H9 (cell line): ENCODE measurements at regions not wholly inside any gene's neighbourhood (a gene's known extent, or its start where the extent isn't known, plus 50 kb on each side); places are given as distances from the start of the nearest gene placed in this dataset.
A peak's percentile ranks its signal among the peaks of the same experiment; 100 is the strongest.

Source experiments
- DNase-seq: peaks from one replicate; pipeline ENCODE4 v3.0.0-alpha.2; 2017
- H2AFZ ChIP-seq: one replicate; pipeline ENCODE4 v1.6.1; 2013; ENCODE audit warnings: mild to moderate bottlenecking, low read length, control low read depth, moderate library complexity
- H2AK5ac ChIP-seq: 2 replicates; pipeline ENCODE4 v1.6.1; 2013; ENCODE audit warnings: low read length, control low read depth, mixed read lengths; ENCODE audit not compliant: insufficient read length
- H2BK120ac ChIP-seq: one replicate; pipeline ENCODE4 v1.6.1; 2013; ENCODE audit warnings: low read depth, mild to moderate bottlenecking, low read length, control low read depth, inconsistent platforms; ENCODE audit not compliant: poor library complexity, severe bottlenecking
- H2BK12ac ChIP-seq: 2 replicates; pipeline ENCODE4 v1.6.1; 2013; ENCODE audit warnings: low read length, control low read depth, mixed read lengths, low read depth; ENCODE audit not compliant: insufficient read length
- H2BK15ac ChIP-seq: 2 replicates; pipeline ENCODE4 v1.6.1; 2013; ENCODE audit warnings: low read depth, low read length, control low read depth
- H2BK20ac ChIP-seq: one replicate; pipeline ENCODE4 v1.6.1; 2013; ENCODE audit warnings: low read depth, mild to moderate bottlenecking, low read length, control low read depth, inconsistent platforms; ENCODE audit not compliant: poor library complexity, severe bottlenecking
- H2BK5ac ChIP-seq: 2 replicates; pipeline ENCODE4 v1.6.1; 2013; ENCODE audit warnings: low read length, control low read depth, mixed read lengths; ENCODE audit not compliant: insufficient read length
- H3K14ac ChIP-seq: 2 replicates; pipeline ENCODE4 v1.6.1; 2013; ENCODE audit warnings: low read length, control low read depth; ENCODE audit not compliant: insufficient read depth
- H3K18ac ChIP-seq: 2 replicates; pipeline ENCODE4 v1.6.1; 2013; ENCODE audit warnings: low read depth, mild to moderate bottlenecking, mixed read lengths, low read length, control low read depth; ENCODE audit not compliant: insufficient read length
- H3K23ac ChIP-seq: 2 replicates; pipeline ENCODE4 v1.6.1; 2013; ENCODE audit warnings: low read length, control low read depth, mixed read lengths, low read depth; ENCODE audit not compliant: insufficient read length
- H3K23me2 ChIP-seq: 2 replicates; pipeline ENCODE4 v1.6.1; 2013; ENCODE audit warnings: low read depth, mild to moderate bottlenecking, mixed read lengths, low read length, control low read depth; ENCODE audit not compliant: insufficient read length, poor library complexity, severe bottlenecking
- H3K27ac ChIP-seq: 2 replicates; pipeline ENCODE4 v1.5.1; 2013; ENCODE audit warnings: low read length, control low read depth, mixed read lengths, low read depth; ENCODE audit not compliant: insufficient read length
- H3K27me3 ChIP-seq: 2 replicates; pipeline ENCODE4 v1.6.1; 2013; ENCODE audit warnings: low read length, control low read depth, inconsistent platforms; ENCODE audit not compliant: insufficient read depth
- H3K4ac ChIP-seq: 2 replicates; pipeline ENCODE4 v1.6.1; 2013; ENCODE audit warnings: low read depth, mild to moderate bottlenecking, control low read depth, inconsistent platforms, low read length, moderate library complexity
- H3K4me1 ChIP-seq: 2 replicates; pipeline ENCODE4 v1.6.1; 2013; ENCODE audit warnings: low read length, control low read depth, inconsistent platforms; ENCODE audit not compliant: insufficient read depth
- H3K4me2 ChIP-seq: 2 replicates; pipeline ENCODE4 v1.6.1; 2013; ENCODE audit warnings: low read length, control low read depth, mixed read lengths; ENCODE audit not compliant: insufficient read length, insufficient read depth
- H3K56ac ChIP-seq: 2 replicates; pipeline ENCODE4 v1.6.1; 2013; ENCODE audit warnings: low read depth, mild to moderate bottlenecking, mixed read lengths, low read length, control low read depth; ENCODE audit not compliant: insufficient read length
- H3K79me1 ChIP-seq: 2 replicates; pipeline ENCODE4 v1.6.1; 2013; ENCODE audit warnings: low read depth, mild to moderate bottlenecking, moderate library complexity, low read length, control low read depth, inconsistent platforms; ENCODE audit not compliant: insufficient read depth, poor library complexity, severe bottlenecking
- H3K79me2 ChIP-seq: 2 replicates; pipeline ENCODE4 v1.6.1; 2013; ENCODE audit warnings: low read length, control low read depth, inconsistent platforms; ENCODE audit not compliant: insufficient read depth
- H3K9ac ChIP-seq: 2 replicates; pipeline ENCODE4 v1.6.1; 2013; ENCODE audit warnings: low read length, control low read depth, mixed read lengths; ENCODE audit not compliant: insufficient read length; ENCODE audit errors: extremely low read depth
- H3K9me3 ChIP-seq: one replicate; pipeline ENCODE4 v1.6.1; 2013; ENCODE audit warnings: low read depth, low read length, inconsistent platforms; ENCODE audit not compliant: control insufficient read depth
- H3T11ph ChIP-seq: one replicate; pipeline ENCODE4 v1.6.1; 2013; ENCODE audit warnings: mild to moderate bottlenecking, low read length, control low read depth, inconsistent platforms
- H4K20me1 ChIP-seq: one replicate; pipeline ENCODE4 v1.6.1; 2013; ENCODE audit not compliant: control insufficient read depth, insufficient read length, insufficient read depth
- H4K5ac ChIP-seq: 2 replicates; pipeline ENCODE4 v1.6.1; 2013; ENCODE audit warnings: low read depth, mild to moderate bottlenecking, mixed read lengths, low read length, control low read depth; ENCODE audit not compliant: insufficient read length
- H4K8ac ChIP-seq: replicated peaks from 2 replicates; pipeline ENCODE4 v1.6.1; 2013; ENCODE audit warnings: low read length, control low read depth, mixed read lengths, low read depth; ENCODE audit not compliant: insufficient read length
- H4K91ac ChIP-seq: 2 replicates; pipeline ENCODE4 v1.6.1; 2013; ENCODE audit warnings: low read depth, mild to moderate bottlenecking, moderate library complexity, mixed read lengths, low read length, control low read depth; ENCODE audit not compliant: insufficient read length
- H3K27ac Mint-ChIP-seq, 3 experiments: 2 replicates in 2 of 3; 3 replicates in 1 of 3; pipeline ENCODE4 v1.8.0; 2020 to 2021; ENCODE audit warnings: mixed read lengths in 3 of 3, mild to moderate bottlenecking in 1 of 3, moderate library complexity in 1 of 3
- H3K27me3 Mint-ChIP-seq: 2 replicates; pipeline ENCODE4 v1.8.0; 2021; ENCODE audit warnings: low read depth, mild to moderate bottlenecking, moderate library complexity, mixed read lengths
- H3K36me3 Mint-ChIP-seq, 3 experiments: 2 replicates in 2 of 3; 3 replicates in 1 of 3; pipeline ENCODE4 v1.8.0; 2020 to 2021; ENCODE audit warnings: low read depth in 3 of 3, mixed read lengths in 3 of 3; ENCODE audit not compliant: insufficient read depth in 1 of 3
- H3K4me1 Mint-ChIP-seq, 2 experiments: 2 replicates each; pipeline ENCODE4 v1.8.0; 2020; ENCODE audit warnings: mixed read lengths in 2 of 2
- H3K4me3 Mint-ChIP-seq, 2 experiments: 2 replicates in 1 of 2; 3 replicates in 1 of 2; pipeline ENCODE4 v1.8.0; 2020 to 2021; ENCODE audit warnings: mild to moderate bottlenecking in 2 of 2, mixed read lengths in 2 of 2, moderate library complexity in 1 of 2
- H3K9me3 Mint-ChIP-seq, 2 experiments: 2 replicates in 1 of 2; 3 replicates in 1 of 2; pipeline ENCODE4 v1.8.0; 2020; ENCODE audit warnings: mild to moderate bottlenecking in 2 of 2, mixed read lengths in 2 of 2, moderate library complexity in 1 of 2
- WGBS: extraction: QIAGEN DNeasy Blood & Tissue Kit; methylation state at CpG from one replicate; pipeline ENCODE4 v1.1.7; 2013; ENCODE audit warnings: missing lambda C conversion rate, low lambda C conversion rate, mixed read lengths; ENCODE audit not compliant: insufficient read length; ENCODE audit errors: extremely low coverage; 5-methylcytosine and 5-hydroxymethylcytosine counted together
- TF ChIP-seq, protein P1 (sequence below): fragments of 200-600 bp; sonication (generic); conservative IDR thresholded peaks from 3 replicates; pipeline ENCODE4 v1.8.0; 2021; ENCODE audit warnings: antibody characterized with exemption, mild to moderate bottlenecking

DNA sequence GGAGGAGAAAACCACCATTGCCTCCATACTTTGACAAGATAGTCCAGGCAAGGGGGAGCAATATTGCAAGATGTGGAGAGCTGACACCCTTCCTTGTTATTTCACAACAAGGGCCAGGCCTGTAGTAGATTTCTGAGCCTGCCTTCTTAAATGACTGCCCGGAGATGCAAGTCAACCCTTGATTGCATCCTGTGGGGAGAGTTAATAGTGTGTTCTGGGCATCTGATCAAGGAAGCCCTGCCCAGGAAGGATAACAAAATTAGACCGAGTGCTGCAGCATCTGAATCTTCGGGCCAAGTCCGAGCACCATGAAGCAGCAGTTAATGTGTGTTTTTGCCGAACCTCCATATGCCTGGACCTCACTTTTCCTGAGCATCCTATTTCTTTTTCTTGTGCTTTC, 382.3 kb downstream of the PRDM2 start:
- Histone ChIP-seq H4K20me1 (no peaks in the 10 kb centered on the region), H4K8ac (no peak overlapping the region), H2BK5ac (no peak overlapping the region), H3K18ac (no peak overlapping the region), H3K9me3 (no peaks in the 10 kb centered on the region), H3K4ac (no peak overlapping the region), H3K27ac (no peak overlapping the region), H2BK120ac (no peak overlapping the region), H3K23me2 (no peaks in the 10 kb centered on the region), H2BK15ac (no peak overlapping the region), H3K23ac (no peak overlapping the region), H3K27me3 (no peaks in the 10 kb centered on the region), H3K56ac (no peak overlapping the region), H2BK20ac (no peak overlapping the region), H3K9ac (no peak overlapping the region), H3K79me1 (no peaks in the 10 kb centered on the region), H2BK12ac (no peak overlapping the region), H2AFZ (no peak overlapping the region), H4K5ac (no peak overlapping the region), H2AK5ac (no peak overlapping the region), H3K79me2 (no peaks in the 10 kb centered on the region), H3K14ac (no peak overlapping the region), H4K91ac (no peak overlapping the region), H3K4me2 (no peak overlapping the region), H3K4me1 (no peaks in the 10 kb centered on the region), H3T11ph (no peak overlapping the region)
- Mint-ChIP-seq H3K27ac (peak overlapping the region in 2 of 3 experiments; percentile 13 to 71; a peak in 2 of 7 replicates), H3K9me3 (no peaks in the 10 kb centered on the region), H3K27me3 (peaks cover under 1% of the 10 kb centered on the region), H3K36me3 (no peaks in the 10 kb centered on the region), H3K4me3 (no peak overlapping the region), H3K4me1 (peaks cover 9 to 14% of the 10 kb centered on the region in 2 experiments)
- WGBS = no CpG with 5 or more reads among the region's 5 CpGs
- TF ChIP-seq, protein P1, sequence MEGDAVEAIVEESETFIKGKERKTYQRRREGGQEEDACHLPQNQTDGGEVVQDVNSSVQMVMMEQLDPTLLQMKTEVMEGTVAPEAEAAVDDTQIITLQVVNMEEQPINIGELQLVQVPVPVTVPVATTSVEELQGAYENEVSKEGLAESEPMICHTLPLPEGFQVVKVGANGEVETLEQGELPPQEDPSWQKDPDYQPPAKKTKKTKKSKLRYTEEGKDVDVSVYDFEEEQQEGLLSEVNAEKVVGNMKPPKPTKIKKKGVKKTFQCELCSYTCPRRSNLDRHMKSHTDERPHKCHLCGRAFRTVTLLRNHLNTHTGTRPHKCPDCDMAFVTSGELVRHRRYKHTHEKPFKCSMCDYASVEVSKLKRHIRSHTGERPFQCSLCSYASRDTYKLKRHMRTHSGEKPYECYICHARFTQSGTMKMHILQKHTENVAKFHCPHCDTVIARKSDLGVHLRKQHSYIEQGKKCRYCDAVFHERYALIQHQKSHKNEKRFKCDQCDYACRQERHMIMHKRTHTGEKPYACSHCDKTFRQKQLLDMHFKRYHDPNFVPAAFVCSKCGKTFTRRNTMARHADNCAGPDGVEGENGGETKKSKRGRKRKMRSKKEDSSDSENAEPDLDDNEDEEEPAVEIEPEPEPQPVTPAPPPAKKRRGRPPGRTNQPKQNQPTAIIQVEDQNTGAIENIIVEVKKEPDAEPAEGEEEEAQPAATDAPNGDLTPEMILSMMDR = no peak
- DNase-seq = no peak
